ENCODE measurements at regions not wholly inside any gene's neighbourhood (a gene's known extent, or its start where the extent isn't known, plus 50 kb on each side); places are given as distances from the start of the nearest gene placed in this dataset.

DNA sequence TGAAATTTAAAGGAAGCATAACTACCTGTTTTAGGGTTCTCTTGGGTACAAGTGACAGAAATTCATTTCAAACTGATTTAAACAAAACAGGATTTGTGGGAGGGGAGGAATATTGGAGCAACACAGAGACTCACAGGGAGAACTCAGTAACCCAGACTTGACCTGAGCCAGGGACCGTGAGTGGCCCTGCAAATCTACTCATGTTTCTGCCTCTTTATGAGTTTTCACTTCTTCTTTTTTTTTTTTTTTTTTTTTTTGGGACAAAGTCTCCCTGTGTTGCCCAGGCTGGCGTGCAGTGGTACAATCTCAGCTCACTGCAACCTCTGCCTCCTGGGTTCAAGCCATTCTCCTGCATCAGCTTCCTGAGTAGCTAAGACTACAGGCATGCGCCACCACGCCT is 405.6 kb upstream of the ZNF608 start:
- TF ChIP-seq POLR2A (IDR thresholded peaks at IDR 0.05) (no peak), EP300 (IDR thresholded peaks at IDR 0.05) (no peak)
- TF ChIP-seq, protein P1, sequence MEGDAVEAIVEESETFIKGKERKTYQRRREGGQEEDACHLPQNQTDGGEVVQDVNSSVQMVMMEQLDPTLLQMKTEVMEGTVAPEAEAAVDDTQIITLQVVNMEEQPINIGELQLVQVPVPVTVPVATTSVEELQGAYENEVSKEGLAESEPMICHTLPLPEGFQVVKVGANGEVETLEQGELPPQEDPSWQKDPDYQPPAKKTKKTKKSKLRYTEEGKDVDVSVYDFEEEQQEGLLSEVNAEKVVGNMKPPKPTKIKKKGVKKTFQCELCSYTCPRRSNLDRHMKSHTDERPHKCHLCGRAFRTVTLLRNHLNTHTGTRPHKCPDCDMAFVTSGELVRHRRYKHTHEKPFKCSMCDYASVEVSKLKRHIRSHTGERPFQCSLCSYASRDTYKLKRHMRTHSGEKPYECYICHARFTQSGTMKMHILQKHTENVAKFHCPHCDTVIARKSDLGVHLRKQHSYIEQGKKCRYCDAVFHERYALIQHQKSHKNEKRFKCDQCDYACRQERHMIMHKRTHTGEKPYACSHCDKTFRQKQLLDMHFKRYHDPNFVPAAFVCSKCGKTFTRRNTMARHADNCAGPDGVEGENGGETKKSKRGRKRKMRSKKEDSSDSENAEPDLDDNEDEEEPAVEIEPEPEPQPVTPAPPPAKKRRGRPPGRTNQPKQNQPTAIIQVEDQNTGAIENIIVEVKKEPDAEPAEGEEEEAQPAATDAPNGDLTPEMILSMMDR (IDR thresholded peaks at IDR 0.05) = no peak

Data from tibial nerve (tissue), 4 donors.